Stimulated activated CD4-positive, alpha-beta T cell treated with anti-CD3 and anti-CD28 coated beads, Interleukin-2, amount 100 ng/mL, for 48 hours (primary cell): ENCODE measurements at regions not wholly inside any gene's neighbourhood (a gene's known extent, or its start where the extent isn't known, plus 50 kb on each side); places are given as distances from the start of the nearest gene placed in this dataset.

Source experiments
- DNase-seq, 2 donors: peaks; one replicate each; pipeline ENCODE4 v3.0.0-alpha.2; 2020

GRCh38 chr10:117884592-117884991, 162.1 kb downstream of the RAB11FIP2 start:
- DNase-seq = no peak

DNA sequence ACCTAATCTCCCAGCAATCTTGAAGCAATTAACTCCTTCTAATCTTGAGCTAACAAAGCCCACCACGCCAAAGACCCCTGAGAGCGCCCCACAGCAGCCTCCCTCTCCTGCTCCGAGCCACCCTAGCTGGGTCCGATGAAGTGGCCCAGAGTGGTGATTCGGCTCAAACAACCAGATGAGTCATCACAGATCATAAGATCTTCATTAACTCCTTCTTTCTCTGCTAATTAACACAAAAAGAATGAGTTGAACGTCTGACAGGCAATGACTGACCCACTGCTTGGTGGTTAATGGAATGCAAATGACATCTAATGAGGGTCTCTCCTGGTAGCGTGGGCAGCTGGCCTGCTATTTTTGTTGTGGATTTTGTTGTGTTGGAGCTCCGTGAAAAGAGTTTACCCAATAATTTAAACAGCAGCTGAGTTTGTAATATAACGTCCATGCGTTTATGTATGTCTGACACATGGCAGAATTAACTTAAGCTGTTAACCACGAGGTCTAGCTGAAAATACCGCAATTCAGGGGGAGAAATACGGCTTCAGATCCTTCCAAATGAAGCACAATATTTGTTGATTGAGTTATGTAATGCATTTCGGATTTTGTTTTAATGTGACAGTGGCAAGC, 161.4 kb downstream of the RAB11FIP2 start:
- no peak for DNase-seq

GRCh38 chr10:117886766-117887165, 160.0 kb downstream of the RAB11FIP2 start:
- DNase-seq = no peak

GRCh38 chr10:117889664-117890063, 157.1 kb downstream of the RAB11FIP2 start:
- no peak for DNase-seq

GRCh38 chr10:117892681-117893220, 154.0 kb downstream of the RAB11FIP2 start:
- DNase-seq = no peak

DNA sequence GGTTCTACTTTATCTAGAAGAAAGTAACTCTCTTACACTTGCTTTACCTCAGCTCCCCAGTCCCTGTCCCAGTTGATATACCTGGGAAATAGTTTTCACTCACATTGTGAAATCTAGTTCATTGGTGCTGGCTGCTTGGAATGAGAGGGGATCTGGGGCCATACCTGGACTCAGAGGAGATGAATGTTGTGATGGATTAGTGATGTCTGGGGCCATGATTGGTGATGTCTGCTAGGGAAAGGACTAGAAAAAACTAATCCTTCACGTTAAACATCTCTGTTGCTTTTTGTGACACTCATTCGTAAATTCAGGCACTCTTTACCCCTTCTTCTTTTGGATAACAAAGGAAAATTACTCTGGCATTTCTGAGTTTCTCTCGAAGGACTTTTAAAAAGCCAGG, 152.4 kb downstream of the RAB11FIP2 start:
- no peak for DNase-seq

GRCh38 chr10:117896517-117896916, 150.2 kb downstream of the RAB11FIP2 start:
- DNase-seq = no peak

- no peak for DNase-seq
Observed at GRCh38 chr10:117899181-117899683, 147.5 kb downstream of the RAB11FIP2 start.

GRCh38 chr10:117900280-117900679, 146.5 kb downstream of the RAB11FIP2 start:
- DNase-seq = no peak

GRCh38 chr10:117903854-117904253, 142.9 kb downstream of the RAB11FIP2 start:
- no peak for DNase-seq

DNA sequence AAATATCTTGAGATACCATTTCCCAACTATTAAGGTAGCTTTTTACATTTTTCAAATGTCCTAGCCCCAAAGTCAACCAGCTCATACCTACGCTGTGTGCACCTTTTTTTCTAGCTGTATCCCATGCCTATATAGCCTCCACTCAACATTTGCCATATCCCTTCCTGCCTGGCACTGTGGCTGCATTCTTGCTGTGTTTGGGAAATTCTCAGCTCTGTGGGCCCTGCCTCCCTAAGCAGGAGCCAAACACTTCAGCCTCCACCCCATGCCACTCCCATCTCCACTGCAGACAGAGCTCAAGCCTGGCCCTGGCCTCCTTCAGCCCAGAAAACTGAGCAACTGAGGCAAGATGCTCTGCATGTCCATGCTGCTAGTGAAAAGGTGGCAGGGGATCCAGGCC, 141.3 kb downstream of the RAB11FIP2 start:
- DNase-seq = no peak

DNA sequence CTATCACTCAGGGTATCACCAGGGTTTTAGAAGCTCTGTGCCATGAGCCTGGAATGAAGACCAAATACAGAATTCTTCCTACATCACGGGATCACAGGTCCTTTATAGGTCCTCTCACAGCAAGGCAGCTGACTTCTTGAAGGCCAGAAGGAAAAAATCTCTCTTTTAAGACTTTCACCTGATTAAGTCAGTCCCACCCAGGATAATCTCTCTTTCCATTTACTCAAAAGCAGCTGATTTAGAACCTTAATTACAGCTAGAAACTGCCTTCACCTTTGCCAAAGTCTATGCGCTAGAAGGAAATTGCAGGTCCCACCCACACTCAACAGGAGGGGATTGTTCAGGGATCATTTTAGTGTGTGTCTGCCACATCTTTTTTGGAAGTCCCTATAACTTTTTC, 135.1 kb downstream of the RAB11FIP2 start:
- no peak for DNase-seq

DNA sequence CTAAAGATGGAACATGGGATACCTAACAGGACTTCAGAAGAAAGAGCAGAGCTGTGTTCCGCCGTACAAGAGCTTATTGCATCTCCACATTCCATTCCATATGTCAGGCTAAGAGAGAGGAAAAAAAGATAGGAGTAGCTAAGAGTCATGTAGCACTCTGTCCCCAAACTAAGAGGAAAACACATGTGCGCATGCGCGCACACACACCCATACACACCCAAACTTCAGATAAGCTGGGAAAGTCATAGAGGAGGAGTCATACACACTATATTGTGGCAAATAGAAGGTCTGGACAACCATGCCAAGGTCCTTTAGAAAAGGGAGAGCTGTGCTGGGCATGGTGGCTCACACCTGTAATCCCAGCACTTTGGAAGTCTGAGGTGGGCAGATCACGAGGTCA, 132.4 kb downstream of the RAB11FIP2 start:
- no peak for DNase-seq

GRCh38 chr10:117920956-117921355, 125.8 kb downstream of the RAB11FIP2 start:
- DNase-seq = no peak

- DNase-seq = no peak
Observed at GRCh38 chr10:117921421-117921820, 125.3 kb downstream of the RAB11FIP2 start.

GRCh38 chr10:117924820-117925219, 121.9 kb downstream of the RAB11FIP2 start:
- no peak for DNase-seq

DNA sequence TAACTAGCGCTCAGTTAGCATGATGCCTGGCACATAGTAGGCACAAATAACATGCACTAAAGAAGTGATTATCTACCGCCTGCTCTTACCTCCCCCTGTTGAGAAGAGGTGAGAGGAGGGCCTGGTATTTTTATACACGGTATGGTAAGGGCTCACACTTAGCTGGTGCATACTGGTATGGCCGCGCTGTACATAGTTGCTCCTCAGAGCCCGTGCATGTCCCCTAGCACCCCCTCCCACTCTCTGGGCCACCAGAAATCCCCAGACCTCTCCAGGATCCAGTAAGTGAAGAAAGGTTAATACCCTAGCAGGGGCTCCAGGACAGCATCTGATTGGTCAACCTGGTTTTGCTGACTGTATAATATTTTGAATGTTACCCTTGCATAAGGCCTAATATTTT, 121.4 kb downstream of the RAB11FIP2 start:
- no peak for DNase-seq

DNA sequence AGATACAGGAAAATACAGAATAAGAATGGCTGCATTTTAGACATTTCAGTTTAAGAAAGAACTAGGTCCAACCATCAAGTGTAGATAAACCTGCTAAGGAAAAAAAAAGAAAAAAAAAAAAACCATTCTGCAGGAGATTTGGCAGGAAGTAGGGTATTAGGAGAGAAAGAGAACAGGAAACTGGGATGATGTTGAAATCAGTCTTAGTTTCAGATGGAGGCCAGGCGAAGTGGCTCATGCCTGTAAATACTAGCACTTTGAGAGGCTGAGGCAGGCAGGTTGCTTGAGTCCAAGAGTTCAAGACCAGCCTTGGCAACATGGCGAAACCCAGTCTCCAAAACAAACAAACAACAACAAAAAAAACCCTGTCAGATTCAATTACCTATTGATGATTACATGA, 120.2 kb downstream of the RAB11FIP2 start:
- DNase-seq = no peak

DNA sequence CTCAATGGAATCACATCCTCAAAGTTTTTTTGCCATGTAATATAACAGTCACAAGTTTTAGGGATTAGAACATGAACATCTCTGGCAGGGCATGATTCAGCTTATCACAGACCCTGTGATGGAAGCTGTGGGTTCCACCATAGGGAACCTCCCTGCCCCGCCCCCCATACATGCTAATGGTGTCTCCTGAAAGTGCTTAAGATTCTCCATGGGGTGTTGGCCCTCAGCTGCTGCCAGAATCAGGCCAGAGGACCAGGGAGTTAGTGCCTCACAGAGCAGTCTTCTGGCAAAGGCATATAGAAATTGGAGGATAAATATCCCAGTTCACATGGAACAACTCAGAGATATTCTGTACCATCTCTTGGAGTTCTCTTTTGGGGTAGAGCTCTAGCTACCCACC, 119.4 kb downstream of the RAB11FIP2 start:
- no peak for DNase-seq

DNA sequence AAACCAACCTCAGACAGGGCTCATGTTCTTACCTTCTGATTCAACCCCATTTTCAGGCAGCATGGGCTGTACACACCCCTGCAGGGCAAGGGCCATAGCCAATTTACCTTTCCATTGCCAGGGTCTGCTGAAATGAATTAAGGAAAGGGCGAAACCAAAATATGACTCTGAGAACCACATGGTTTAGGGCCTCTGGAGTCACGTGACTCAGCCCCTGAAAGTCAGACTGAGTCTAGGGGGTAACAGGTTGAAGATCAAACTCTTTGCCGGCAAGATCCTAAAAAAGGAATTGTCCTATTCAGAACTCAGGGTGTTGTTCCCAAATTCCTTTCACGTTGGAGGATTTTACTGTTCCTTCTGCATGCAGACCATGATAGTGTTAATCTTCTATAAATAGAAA, 118.9 kb downstream of the RAB11FIP2 start:
- DNase-seq = no peak

- no peak for DNase-seq
Observed at GRCh38 chr10:117928281-117928680, 118.5 kb downstream of the RAB11FIP2 start.

GRCh38 chr10:117928741-117929140, 118.0 kb downstream of the RAB11FIP2 start:
- DNase-seq = no peak

- DNase-seq = no peak
Observed at GRCh38 chr10:117929327-117930067, 117.2 kb downstream of the RAB11FIP2 start.

DNA sequence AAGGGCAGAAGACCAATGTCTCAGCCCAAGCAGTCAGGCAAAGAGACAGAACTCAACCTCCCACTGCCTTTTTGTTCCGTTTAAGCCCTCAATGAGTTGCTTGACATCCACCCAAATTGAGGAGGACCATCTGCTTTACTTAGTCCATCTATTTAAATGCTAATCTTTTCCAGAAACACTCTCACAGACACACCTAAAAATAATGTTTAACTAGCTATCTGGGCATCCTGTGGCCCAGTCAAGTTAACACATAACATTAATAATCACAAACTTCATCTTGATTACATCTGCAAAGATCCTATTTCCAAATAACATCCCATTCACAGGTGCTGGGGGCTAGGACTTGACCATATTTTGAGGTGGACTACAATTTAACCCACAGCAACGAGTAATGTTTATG, 115.7 kb downstream of the RAB11FIP2 start:
- DNase-seq = no peak
